AG04449 (cell line): ENCODE measurements at regions not wholly inside any gene's neighbourhood (a gene's known extent, or its start where the extent isn't known, plus 50 kb on each side); places are given as distances from the start of the nearest gene placed in this dataset.

Experiments used
- CTCF ChIA-PET: fragments of 350-600 bp; formaldehyde crosslinking; extraction: SDS; loops from one replicate; lab custom pipeline; 2021; ENCODE audit warnings: antibody characterized with exemption; lab: Yijun Ruan, JAX
- POLR2A ChIA-PET: fragments of 400-600, 350-600 bp; formaldehyde crosslinking; extraction: SDS; loops from one replicate; lab custom pipeline; 2020; ENCODE audit warnings: antibody characterized with exemption, inconsistent platforms; lab: Yijun Ruan, JAX
- DNase-seq: peaks from one replicate; pipeline ENCODE4 v3.0.0-alpha.2; 2010; ENCODE audit warnings: low read depth, low spot score
- H3K4me3 ChIP-seq: 2 replicates; pipeline ENCODE4 v1.5.1; 2011; ENCODE audit warnings: low read depth, mild to moderate bottlenecking, control low read depth, low read length
- TF ChIP-seq, protein P1 (sequence below): IDR thresholded peaks from one replicate; pipeline ENCODE4 v1.5.1; 2011; ENCODE audit warnings: mild to moderate bottlenecking, moderate library complexity, low read length, control low read depth, inconsistent platforms; ENCODE audit not compliant: insufficient read depth; ENCODE audit errors: missing control alignments

DNA sequence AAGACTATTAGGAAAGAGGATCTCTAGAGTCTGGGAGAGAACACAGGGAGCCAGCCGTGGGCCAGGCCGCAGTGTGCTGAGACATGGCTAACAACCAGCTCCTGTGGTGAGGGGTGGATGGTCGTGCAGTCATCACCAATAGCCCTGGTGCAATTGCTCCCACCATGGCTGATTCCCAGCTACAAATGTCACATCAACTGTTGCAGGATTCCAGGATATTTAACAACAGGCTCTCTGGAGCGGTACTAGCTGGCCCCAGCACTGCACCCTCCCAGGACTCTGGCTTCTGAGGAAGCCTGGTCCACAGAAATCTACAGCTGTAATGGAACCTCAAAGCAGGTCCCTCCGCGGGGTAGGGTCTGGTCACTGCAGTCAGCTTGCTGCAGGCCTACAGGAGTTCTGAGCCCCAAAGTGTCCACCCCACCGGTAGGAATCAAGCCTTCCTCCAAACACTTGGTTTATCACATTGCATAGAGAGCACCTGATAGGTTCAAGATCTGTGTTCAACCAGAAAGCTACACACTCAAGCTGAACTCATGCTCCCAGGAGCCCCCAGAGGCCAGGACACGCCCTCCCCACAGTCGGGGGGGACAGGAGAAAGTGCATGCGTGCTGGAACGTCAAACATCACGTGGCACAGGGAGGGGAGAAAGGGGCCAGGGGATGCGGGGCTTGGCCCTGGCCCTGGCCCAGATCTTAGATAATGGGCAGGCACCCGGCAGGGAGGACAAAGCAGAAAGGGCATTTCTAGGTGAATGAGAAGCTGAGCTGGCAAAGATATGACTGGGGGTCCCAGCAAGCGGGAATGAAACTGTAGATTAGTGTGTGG, 609.0 kb downstream of the TBC1D22A start:
- TF ChIP-seq, protein P1, sequence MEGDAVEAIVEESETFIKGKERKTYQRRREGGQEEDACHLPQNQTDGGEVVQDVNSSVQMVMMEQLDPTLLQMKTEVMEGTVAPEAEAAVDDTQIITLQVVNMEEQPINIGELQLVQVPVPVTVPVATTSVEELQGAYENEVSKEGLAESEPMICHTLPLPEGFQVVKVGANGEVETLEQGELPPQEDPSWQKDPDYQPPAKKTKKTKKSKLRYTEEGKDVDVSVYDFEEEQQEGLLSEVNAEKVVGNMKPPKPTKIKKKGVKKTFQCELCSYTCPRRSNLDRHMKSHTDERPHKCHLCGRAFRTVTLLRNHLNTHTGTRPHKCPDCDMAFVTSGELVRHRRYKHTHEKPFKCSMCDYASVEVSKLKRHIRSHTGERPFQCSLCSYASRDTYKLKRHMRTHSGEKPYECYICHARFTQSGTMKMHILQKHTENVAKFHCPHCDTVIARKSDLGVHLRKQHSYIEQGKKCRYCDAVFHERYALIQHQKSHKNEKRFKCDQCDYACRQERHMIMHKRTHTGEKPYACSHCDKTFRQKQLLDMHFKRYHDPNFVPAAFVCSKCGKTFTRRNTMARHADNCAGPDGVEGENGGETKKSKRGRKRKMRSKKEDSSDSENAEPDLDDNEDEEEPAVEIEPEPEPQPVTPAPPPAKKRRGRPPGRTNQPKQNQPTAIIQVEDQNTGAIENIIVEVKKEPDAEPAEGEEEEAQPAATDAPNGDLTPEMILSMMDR, result no peak
- DNase-seq, result no peak
- H3K4me3 ChIP-seq, result no peak overlapping the region
- ChIA-PET CTCF (no interaction called here), POLR2A (no interaction called here)

DNA sequence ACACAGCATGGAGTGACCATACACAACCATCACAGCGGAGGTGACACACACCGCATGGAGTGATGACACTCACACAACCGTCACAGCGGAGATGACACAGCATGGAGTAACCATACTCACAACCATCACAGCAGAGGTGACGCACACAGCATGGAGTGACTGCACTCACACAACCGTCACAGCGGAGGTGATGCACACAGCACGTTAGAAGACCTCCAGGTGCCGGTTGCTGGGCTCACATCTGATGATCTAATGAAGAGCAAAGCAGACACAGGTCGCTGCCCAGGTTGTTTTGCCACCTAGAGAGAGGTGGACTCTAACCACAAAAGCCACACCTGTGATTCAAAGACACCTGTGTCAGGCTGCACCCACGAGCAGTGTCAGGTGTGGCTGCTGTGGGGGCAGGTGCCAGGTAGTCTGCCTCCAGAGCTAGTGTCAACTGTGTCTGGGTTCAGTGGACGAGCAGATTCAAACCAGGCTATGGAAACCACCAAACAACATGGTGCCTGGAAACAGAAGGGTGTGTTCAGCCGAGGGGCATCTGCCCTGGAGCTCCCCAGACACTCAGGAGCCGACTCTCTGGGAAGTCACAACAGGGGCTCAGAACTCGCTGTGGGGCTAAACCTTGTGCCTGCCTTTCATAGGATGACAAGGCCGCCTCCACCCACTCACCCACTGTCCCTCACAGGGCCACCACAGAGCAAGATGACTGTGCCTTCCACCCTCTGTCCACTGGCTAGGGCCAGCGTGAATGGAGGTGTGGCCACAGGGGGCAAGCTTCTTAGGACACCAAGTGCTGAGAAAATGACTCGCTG, 608.2 kb downstream of the TBC1D22A start:
- CTCF ChIA-PET, result no interaction called here
- TF ChIP-seq, protein P1, result no peak
- POLR2A ChIA-PET, result no interaction called here
- no peak for DNase-seq
- H3K4me3 ChIP-seq, result no peak overlapping the region

DNA sequence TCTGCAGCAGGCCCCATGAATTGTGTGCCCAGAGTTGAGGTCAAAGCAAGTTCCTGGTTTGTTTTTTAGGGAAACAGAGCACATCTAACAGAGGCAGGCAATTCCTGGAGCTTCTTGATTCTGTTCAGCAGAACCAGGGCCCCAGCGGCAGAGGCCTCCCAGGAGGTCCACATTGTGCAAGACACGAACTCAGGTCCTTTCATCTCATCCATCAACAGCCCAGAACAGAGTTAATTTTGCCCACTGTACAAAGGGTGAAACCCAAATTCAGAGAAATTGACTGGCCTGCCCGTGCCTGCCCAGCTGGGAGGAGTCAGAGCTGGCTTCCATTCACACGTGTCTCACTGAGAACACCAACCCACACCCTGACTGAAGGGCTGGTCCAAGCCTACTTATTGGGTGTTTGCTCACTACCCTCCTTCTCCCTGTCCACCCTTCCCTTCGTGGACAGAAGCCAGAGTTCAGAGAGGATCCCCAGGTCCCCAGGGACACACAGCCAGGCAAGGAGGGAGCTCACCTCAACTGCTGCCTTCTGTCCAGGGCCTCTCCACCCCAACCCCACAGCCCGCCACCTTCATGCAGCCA, 607.1 kb downstream of the TBC1D22A start:
- CTCF ChIA-PET, result no interaction called here
- POLR2A ChIA-PET, result no interaction called here
- H3K4me3 ChIP-seq, result no peak overlapping the region
- no peak for DNase-seq
- TF ChIP-seq, protein P1, result no peak

DNA sequence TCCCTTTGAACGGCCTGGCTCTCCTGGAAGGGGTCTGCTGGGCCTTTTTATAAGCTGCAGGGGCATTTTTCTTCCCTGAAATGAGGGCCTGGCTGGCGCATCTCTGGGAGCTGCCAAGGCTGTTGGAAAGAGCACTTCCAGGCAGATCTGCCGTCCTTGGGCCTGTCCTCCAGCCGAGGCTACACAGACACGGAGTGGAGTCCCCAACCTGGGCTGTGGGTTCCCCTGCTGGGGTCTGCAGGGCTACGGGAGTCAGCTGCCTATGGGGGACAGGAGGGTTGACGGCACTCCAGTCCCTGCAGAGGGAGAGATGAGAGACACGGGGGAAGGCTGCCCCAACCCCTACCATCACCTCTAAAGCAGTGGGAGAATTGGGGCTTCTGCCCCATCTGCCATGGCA, 606.6 kb downstream of the TBC1D22A start:
- POLR2A ChIA-PET, result no interaction called here
- no peak for DNase-seq
- TF ChIP-seq, protein P1, result no peak
- no peak overlapping the region for H3K4me3 ChIP-seq
- CTCF ChIA-PET, result no interaction called here

DNA sequence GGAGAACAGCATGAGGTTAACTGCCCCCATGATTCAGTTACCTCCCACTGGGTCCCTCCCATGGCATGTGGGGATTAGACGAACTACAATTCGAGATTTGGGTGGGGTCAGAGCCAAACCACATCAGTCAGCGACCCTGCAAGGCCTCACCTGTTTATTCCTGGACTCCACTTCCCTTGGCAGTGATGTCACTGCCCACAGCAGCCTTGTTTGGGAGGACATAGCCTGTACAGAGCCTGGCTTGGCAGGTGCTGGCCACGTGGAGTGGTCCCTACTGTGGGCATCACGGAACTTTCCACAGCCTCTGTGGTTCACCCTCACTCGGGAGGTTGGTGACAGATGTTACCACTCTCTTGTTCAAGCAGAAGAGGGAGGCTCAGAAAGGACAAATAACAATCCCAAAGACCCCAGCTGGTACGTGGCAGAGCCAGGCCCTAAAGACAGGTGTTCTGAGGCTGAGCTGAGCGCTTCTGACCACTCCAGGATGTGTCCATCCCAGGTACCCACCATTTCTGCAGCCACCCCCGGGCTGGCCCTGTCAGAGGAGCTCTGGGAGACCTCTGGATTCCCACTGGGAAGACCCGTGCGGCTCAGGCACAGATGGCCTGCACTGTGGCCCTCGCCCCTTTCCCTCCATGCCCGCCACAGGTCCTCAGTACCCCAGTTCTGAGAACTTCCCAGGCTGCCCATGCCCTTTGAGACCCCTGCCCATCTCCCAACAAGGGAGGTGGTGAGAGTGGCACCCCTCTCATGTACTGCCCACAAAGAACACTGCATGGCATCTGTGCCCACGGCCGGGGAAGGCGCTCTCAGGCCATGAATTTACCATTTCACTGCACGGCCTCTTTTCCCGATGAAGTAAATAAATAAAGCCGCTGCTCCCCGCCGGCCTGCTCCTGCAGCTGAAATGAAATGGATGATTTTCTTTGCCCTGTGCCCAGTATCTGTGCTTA, 605.8 kb downstream of the TBC1D22A start:
- DNase-seq, result no peak
- no peak overlapping the region for H3K4me3 ChIP-seq
- ChIA-PET CTCF (no interaction called here), POLR2A (no interaction called here)
- TF ChIP-seq, protein P1, result no peak
